ENCODE measurements at regions not wholly inside any gene's neighbourhood (a gene's known extent, or its start where the extent isn't known, plus 50 kb on each side); places are given as distances from the start of the nearest gene placed in this dataset.
"Not testable (repeated sequence)": the region's sequence is repeated elsewhere in the genome, so short reads cannot be mapped to it uniquely, and the experiment has no call there.

GRCh38 chr21:5013455-5014304 lies 5507.7 kb upstream of the TPTE start:
- DNase-seq (ENCODE audit: low spot score) = not testable (repeated sequence)

- DNase-seq (ENCODE audit: low spot score) = not testable (repeated sequence)
These were observed 5506.2 kb upstream of the TPTE start for GRCh38 chr21:5015187-5015586.

GRCh38 chr21:5019120-5019519 lies 5502.3 kb upstream of the TPTE start:
- not testable (repeated sequence) for DNase-seq (ENCODE audit: low spot score)

- DNase-seq (ENCODE audit: low spot score) = not testable (repeated sequence)
These were observed 5499.6 kb upstream of the TPTE start for GRCh38 chr21:5021815-5022214.

- not testable (repeated sequence) for DNase-seq (ENCODE audit: low spot score)
These were observed 5499.1 kb upstream of the TPTE start for GRCh38 chr21:5022254-5022653.

GRCh38 chr21:5022748-5023147 lies 5498.6 kb upstream of the TPTE start:
- DNase-seq (ENCODE audit: low spot score) = not testable (repeated sequence)

GRCh38 chr21:5035147-5035546 lies 5486.2 kb upstream of the TPTE start:
- DNase-seq (ENCODE audit: low spot score) = not testable (repeated sequence)

- DNase-seq (ENCODE audit: low spot score) = not testable (repeated sequence)
These were observed 5485.8 kb upstream of the TPTE start for GRCh38 chr21:5035587-5035986.

- DNase-seq (ENCODE audit: low spot score) = not testable (repeated sequence)
These were observed 5483.6 kb upstream of the TPTE start for GRCh38 chr21:5037606-5038331.

- DNase-seq (ENCODE audit: low spot score) = not testable (repeated sequence)
These were observed 5481.5 kb upstream of the TPTE start for GRCh38 chr21:5039926-5040325.

GRCh38 chr21:5042583-5042982 lies 5478.8 kb upstream of the TPTE start:
- not testable (repeated sequence) for DNase-seq (ENCODE audit: low spot score)

- DNase-seq (ENCODE audit: low spot score) = not testable (repeated sequence)
These were observed 5476.6 kb upstream of the TPTE start for GRCh38 chr21:5044812-5045211.

- not testable (repeated sequence) for DNase-seq (ENCODE audit: low spot score)
These were observed 5469.9 kb upstream of the TPTE start for GRCh38 chr21:5051303-5052018.

- not testable (repeated sequence) for DNase-seq (ENCODE audit: low spot score)
These were observed 5466.2 kb upstream of the TPTE start for GRCh38 chr21:5055027-5055754.

GRCh38 chr21:5055996-5056962 lies 5465.1 kb upstream of the TPTE start:
- DNase-seq (ENCODE audit: low spot score) = not testable (repeated sequence)

GRCh38 chr21:5057077-5057476 lies 5464.3 kb upstream of the TPTE start:
- not testable (repeated sequence) for DNase-seq (ENCODE audit: low spot score)

GRCh38 chr21:5060364-5061083 lies 5460.9 kb upstream of the TPTE start:
- not testable (repeated sequence) for DNase-seq (ENCODE audit: low spot score)

GRCh38 chr21:5064581-5065142 lies 5456.7 kb upstream of the TPTE start:
- DNase-seq (ENCODE audit: low spot score) = not testable (repeated sequence)
